Stomach (tissue), 4 donors: ENCODE measurements at regions not wholly inside any gene's neighbourhood (a gene's known extent, or its start where the extent isn't known, plus 50 kb on each side); places are given as distances from the start of the nearest gene placed in this dataset.

Experiments used
- EP300 ChIP-seq: sonication (generic); formaldehyde crosslinking; IDR thresholded peaks from one replicate; pipeline ENCODE4 v1.6.1; 2017; ENCODE audit warnings: antibody characterized with exemption
- POLR2A ChIP-seq, 4 donors: fragments of 450-650 bp; IDR thresholded peaks; one replicate each; pipeline ENCODE4 v1.6.1; 2016; ENCODE audit warnings: antibody characterized with exemption in 4 of 4, control low read depth in 2 of 4, mild to moderate bottlenecking in 1 of 4, moderate library complexity in 1 of 4
- TF ChIP-seq, protein P1 (sequence below), 7 experiments: fragments of 450-650 bp in 4 of 7; fragments of 200-600 bp in 3 of 7; sonication (generic) in 3 of 7; IDR thresholded peaks; one replicate each; pipeline ENCODE4 v1.5.1; 2016 to 2019; ENCODE audit warnings: antibody characterized with exemption in 7 of 7, control low read depth in 2 of 7, mild to moderate bottlenecking in 1 of 7

DNA sequence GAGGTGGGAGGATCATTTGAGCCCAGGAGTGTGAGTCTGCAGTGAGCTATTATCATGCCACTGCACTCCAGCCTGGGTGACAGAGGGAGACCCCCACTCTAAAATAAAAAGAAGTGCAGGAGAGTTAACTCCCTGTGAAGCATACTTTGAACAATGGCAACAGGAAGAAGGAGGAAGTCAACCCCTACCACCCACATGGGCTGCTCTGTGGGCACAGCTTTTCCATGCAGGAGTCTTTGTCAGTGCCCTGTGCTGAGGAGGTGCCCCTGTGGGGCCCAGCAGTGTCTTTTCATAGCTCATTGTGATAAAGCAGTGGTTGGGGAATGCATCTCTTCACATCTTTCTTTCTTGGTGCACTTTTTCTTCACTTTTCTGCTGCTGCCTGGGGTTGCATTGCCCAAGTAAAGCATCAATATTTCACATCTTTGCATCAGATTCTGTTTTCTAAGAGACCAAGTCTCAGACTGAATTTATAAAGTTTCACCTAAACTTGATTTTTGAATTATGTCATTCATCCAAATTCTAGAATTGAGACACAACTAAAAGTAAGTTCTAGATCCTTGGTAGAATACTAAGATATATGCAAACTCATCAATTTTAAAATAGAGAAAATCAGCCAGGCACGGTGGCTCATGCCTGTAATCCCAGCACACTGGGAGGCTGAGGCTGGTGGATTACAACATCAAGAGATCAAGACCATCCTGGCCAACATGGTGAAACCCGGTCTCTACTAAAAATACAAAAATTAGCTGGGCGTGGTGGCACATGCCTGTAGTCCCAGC, 316.6 kb downstream of the DNAH5 start:
- TF ChIP-seq, protein P1, sequence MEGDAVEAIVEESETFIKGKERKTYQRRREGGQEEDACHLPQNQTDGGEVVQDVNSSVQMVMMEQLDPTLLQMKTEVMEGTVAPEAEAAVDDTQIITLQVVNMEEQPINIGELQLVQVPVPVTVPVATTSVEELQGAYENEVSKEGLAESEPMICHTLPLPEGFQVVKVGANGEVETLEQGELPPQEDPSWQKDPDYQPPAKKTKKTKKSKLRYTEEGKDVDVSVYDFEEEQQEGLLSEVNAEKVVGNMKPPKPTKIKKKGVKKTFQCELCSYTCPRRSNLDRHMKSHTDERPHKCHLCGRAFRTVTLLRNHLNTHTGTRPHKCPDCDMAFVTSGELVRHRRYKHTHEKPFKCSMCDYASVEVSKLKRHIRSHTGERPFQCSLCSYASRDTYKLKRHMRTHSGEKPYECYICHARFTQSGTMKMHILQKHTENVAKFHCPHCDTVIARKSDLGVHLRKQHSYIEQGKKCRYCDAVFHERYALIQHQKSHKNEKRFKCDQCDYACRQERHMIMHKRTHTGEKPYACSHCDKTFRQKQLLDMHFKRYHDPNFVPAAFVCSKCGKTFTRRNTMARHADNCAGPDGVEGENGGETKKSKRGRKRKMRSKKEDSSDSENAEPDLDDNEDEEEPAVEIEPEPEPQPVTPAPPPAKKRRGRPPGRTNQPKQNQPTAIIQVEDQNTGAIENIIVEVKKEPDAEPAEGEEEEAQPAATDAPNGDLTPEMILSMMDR (IDR thresholded peaks at IDR 0.05): no peak
- TF ChIP-seq POLR2A (IDR thresholded peaks at IDR 0.05) (no peak), EP300 (no peak)
